HUES64 (cell line): ENCODE measurements at regions not wholly inside any gene's neighbourhood (a gene's known extent, or its start where the extent isn't known, plus 50 kb on each side); places are given as distances from the start of the nearest gene placed in this dataset.

ENCODE experiments used
- H3K27ac ChIP-seq: 2 replicates; pipeline ENCODE4 v1.7.0; 2013; ENCODE audit warnings: low read depth, low read length, inconsistent platforms
- H3K27me3 ChIP-seq: 2 replicates; pipeline ENCODE4 v1.6.1; 2013; ENCODE audit warnings: mild to moderate bottlenecking, low read length; ENCODE audit not compliant: insufficient read depth
- H3K36me3 ChIP-seq: 2 replicates; pipeline ENCODE4 v1.6.1; 2013; ENCODE audit warnings: mild to moderate bottlenecking, low read length; ENCODE audit not compliant: insufficient read depth
- H3K4me1 ChIP-seq: 2 replicates; pipeline ENCODE4 v1.6.1; 2013; ENCODE audit warnings: mild to moderate bottlenecking, low read length, moderate library complexity; ENCODE audit not compliant: insufficient read depth
- H3K4me3 ChIP-seq: 2 replicates; pipeline ENCODE4 v1.5.1; 2013; ENCODE audit warnings: mild to moderate bottlenecking, low read length, moderate library complexity
- H3K9ac ChIP-seq: 2 replicates; pipeline ENCODE4 v1.6.1; 2013; ENCODE audit warnings: mild to moderate bottlenecking, low read depth, low read length
- H3K9me3 ChIP-seq: 2 replicates; pipeline ENCODE4 v1.6.1; 2013; ENCODE audit warnings: low read depth, low read length; ENCODE audit not compliant: insufficient read depth
- WGBS: fragments of 150-250, 120-280 bp; methylation state at CpG from one replicate; pipeline ENCODE4 v1.1.7; 2013; ENCODE audit warnings: missing lambda C conversion rate; 5-methylcytosine and 5-hydroxymethylcytosine counted together

DNA sequence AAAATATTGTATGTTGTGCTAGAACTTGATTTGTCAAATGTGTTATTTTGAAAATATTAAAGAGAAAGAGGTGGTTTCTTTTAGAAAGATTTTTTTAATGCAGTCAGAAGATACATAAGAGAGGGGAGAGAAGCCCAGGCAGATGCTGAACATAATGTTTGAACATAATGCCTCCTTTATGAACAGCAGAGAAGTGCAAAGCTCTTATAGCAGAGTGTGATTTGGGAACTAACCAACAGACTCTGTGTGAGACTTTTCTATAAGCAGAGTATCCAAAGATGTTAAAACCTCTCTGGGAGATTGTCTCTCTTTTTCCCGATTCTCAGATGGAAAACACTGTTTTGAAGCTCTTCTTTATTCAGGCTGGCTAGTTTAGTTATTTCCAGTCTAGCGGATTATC is 1274.1 kb upstream of the SPRY2 start:
- Histone ChIP-seq H3K4me1 (no peaks in the 10 kb centered on the region), H3K27me3 (no peaks in the 10 kb centered on the region), H3K36me3 (no peaks in the 10 kb centered on the region), H3K9ac (no peak overlapping the region), H3K9me3 (no peaks in the 10 kb centered on the region), H3K4me3 (no peak overlapping the region), H3K27ac (no peak overlapping the region)
- WGBS: 86% methylated on average over 2 of the region's 2 CpGs

DNA sequence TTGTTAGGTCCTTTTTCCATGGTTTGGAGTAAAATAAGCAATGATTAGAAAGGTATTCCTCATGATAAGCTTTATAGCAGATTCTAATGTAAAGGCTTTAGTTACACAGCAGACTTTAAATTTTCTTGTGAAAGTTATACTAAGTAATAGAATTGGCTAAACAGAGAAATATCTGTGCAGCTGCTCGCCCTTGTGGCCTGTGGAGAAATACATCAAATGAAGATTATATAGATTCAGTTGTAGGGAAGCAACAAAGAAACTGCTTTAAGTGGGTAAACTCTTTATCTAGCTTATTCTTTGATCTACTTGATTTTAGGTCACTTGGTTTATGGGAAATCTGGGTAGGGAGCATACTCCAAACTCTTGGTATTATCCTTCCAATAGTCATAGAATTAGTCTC is 1269.7 kb upstream of the SPRY2 start:
- Histone ChIP-seq H3K9me3 (no peaks in the 10 kb centered on the region), H3K27me3 (no peaks in the 10 kb centered on the region), H3K4me1 (no peaks in the 10 kb centered on the region), H3K4me3 (no peak overlapping the region), H3K36me3 (no peaks in the 10 kb centered on the region), H3K27ac (no peak overlapping the region), H3K9ac (no peak overlapping the region)
- 89% methylated on average over 1 of the region's 1 CpG for WGBS

DNA sequence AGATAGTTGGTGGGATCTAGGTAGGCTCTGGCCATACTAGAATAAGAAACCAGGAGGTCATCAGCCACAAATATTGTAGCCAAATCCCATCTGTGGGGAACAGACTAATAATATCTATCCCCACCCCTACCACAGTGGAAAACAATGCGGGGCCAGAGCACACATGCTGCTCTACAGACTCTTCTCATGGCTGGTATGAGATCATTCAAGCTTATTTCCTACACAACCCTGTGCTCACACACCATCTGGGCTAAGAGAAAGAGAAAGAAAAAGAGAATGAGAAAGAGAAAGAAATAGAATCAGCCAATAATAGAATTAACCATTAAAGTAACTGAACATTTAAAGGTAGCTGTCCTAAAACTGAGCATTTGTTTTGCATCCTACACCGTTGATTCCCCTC is 1268.4 kb upstream of the SPRY2 start:
- Histone ChIP-seq H3K9ac (no peak overlapping the region), H3K36me3 (no peaks in the 10 kb centered on the region), H3K27ac (no peak overlapping the region), H3K4me3 (no peak overlapping the region), H3K9me3 (no peaks in the 10 kb centered on the region), H3K27me3 (no peaks in the 10 kb centered on the region), H3K4me1 (no peaks in the 10 kb centered on the region)
- WGBS: 100% methylated on average over 1 of the region's 2 CpGs

DNA sequence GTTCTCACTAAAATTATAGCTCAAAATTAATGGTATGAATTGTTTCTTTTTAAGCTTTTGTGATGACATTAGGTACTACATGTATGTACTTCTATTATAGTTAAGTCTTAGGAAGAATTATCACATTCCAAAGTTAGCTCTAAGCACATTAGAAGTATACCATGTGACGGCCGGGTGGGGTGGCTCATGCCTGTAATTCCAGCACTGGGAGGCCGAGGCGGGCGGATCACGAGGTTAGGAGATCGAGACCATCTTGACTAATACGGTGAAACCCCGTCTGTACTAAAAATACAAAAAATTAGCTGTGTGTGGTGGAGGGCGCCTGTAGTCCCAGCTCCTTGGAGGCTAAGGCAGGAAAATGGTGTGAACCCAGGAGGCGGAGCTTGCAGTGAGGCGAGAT is 1265.1 kb upstream of the SPRY2 start:
- no peaks in the 10 kb centered on the region for H3K27me3 ChIP-seq
- no peaks in the 10 kb centered on the region for H3K4me1 ChIP-seq
- H3K4me3 ChIP-seq: no peak overlapping the region
- no peak overlapping the region for H3K27ac ChIP-seq
- no peaks in the 10 kb centered on the region for H3K9me3 ChIP-seq
- no peaks in the 10 kb centered on the region for H3K36me3 ChIP-seq
- no peak overlapping the region for H3K9ac ChIP-seq
- 97% methylated on average over 11 of the region's 12 CpGs for WGBS

DNA sequence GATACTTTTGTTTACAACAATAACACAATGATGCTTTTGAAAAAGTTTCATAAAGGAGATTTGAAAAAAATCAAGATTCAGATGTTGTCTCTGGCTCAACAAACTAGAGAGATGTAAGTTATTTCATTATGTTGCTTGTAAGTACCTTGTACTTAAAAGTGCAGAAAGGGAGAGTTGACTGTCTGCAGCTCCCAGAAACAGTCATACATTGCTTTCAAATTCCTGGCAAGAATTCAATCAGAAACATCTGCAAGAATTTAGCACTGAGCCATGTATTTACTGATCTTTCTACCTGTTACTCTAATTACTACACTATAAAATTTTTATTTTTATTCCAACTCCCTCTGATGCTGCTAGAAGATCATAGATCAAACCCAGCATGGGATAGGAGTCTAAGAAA is 1261.3 kb upstream of the SPRY2 start:
- H3K36me3 ChIP-seq: no peaks in the 10 kb centered on the region
- no peak overlapping the region for H3K27ac ChIP-seq
- H3K4me3 ChIP-seq: no peak overlapping the region
- H3K9ac ChIP-seq: no peak overlapping the region
- no peaks in the 10 kb centered on the region for H3K9me3 ChIP-seq
- H3K4me1 ChIP-seq: peaks cover 5% of the 10 kb centered on the region; the same call in 1 of the 2 replicates
- no peaks in the 10 kb centered on the region for H3K27me3 ChIP-seq

DNA sequence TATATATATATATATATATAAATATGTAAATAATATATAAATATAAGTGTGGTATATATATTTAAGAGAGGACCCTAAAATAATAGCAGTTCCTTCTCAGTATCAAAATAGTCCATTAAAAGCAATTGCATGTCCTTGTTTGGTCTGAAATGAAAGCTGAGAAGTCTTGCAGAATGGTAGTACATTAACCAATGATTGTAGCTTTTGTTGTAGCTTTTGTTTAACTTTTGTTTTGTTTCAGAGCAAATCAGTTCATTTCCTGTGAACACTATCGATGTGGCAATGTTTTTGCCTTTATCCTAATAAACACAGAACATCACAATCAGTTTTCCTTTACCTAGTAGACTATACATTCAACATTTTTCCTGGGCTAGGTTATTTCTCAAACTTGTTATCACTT is 1256.2 kb upstream of the SPRY2 start:
- H3K4me3 ChIP-seq: no peak overlapping the region
- 91% methylated on average over 1 of the region's 1 CpG for WGBS
- no peaks in the 10 kb centered on the region for H3K27me3 ChIP-seq
- no peak overlapping the region for H3K9ac ChIP-seq
- H3K27ac ChIP-seq: no peak overlapping the region
- no peaks in the 10 kb centered on the region for H3K9me3 ChIP-seq
- H3K36me3 ChIP-seq: no peaks in the 10 kb centered on the region
- peaks cover 5% of the 10 kb centered on the region; the same call in 1 of the 2 replicates for H3K4me1 ChIP-seq

DNA sequence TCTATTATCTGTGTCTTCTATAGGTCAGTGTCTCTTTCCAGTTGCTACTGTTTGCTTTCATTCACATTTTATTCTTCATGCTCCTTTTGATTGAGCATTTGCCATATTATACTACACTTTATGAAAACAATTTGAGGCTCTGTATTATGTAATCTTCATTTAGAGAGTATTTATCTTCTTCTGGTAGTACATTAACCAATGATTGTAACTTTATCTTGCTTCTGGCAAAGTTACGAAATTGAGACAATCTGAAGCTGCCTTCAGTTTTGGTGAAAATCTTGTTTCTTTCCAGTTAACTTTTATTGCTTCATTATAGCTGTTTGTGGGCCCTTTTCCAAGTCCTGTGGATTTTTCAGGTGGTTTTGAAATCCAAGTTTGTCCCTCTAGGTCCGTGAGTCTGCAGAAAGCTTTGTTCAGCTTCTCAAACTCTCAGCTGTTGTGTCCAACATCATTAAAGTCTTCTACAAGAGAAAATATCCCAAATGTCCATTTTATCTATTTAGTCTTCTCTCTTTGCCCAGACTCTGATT is 1255.4 kb upstream of the SPRY2 start:
- Histone ChIP-seq H3K4me1 (peaks cover 5% of the 10 kb centered on the region; the same call in 1 of the 2 replicates), H3K9me3 (no peaks in the 10 kb centered on the region), H3K4me3 (no peak overlapping the region), H3K27ac (no peak overlapping the region), H3K36me3 (no peaks in the 10 kb centered on the region), H3K9ac (no peak overlapping the region), H3K27me3 (no peaks in the 10 kb centered on the region)
- WGBS: 95% methylated on average over 2 of the region's 2 CpGs

DNA sequence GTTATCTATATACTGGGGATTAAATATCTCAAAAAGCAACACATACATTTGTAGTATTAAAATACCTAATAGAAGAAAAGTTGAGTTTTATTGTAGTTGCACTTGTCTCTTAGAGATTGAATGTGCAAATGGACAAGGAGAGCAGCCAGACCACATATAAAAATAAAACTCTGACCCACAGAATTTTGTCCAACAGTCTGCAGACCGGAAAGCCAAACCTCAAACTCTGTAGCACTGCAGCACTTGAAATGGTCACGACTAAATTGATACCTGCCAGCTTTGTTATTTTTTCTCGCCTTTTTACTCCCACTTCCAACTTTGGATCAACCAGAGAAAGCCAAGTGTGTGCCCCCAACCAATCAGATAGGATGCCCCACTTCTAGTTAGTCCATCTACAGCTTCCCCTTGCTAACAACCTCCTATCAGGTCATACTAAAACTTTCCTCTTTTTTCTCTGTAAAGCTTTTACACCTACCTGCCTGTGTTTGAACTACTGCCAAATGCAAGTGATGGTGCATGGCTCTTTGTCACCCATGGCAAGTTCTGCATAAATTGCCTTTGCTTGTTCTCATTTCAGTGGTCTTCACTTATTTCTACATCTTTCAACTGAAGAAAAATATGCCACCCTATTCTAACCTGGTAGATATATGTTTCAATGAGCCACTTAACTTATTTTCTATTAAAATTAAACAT is 1250.7 kb upstream of the SPRY2 start:
- H3K4me3 ChIP-seq: no peak overlapping the region
- no peaks in the 10 kb centered on the region for H3K36me3 ChIP-seq
- no peak overlapping the region for H3K27ac ChIP-seq
- no peaks in the 10 kb centered on the region for H3K27me3 ChIP-seq
- H3K9me3 ChIP-seq: no peaks in the 10 kb centered on the region
- no peak overlapping the region for H3K9ac ChIP-seq
- no peaks in the 10 kb centered on the region for H3K4me1 ChIP-seq
- WGBS: 92% methylated on average over 3 of the region's 3 CpGs

DNA sequence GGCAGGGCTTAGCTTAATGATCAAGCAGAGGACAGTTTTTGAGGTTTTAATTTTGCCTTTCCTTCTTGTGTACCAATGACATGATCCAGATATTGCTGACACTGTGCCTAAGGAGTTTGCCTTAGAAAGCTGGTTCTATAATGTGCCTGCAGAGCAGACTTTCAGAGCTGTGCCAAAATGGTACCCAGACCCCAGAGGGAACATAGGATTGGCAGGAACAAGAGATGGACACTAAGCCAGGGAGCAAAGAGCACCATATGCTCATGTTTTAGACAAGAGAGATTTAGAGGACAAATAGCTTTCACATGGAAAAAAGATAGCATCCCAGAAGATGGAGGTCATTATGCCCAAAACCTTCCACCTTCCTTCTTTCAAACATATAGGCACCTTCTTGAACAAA is 1241.5 kb upstream of the SPRY2 start:
- Histone ChIP-seq H3K27me3 (no peaks in the 10 kb centered on the region), H3K4me3 (no peak overlapping the region), H3K27ac (no peak overlapping the region), H3K36me3 (no peaks in the 10 kb centered on the region), H3K9me3 (no peaks in the 10 kb centered on the region), H3K4me1 (peaks cover 8% of the 10 kb centered on the region), H3K9ac (no peak overlapping the region)

DNA sequence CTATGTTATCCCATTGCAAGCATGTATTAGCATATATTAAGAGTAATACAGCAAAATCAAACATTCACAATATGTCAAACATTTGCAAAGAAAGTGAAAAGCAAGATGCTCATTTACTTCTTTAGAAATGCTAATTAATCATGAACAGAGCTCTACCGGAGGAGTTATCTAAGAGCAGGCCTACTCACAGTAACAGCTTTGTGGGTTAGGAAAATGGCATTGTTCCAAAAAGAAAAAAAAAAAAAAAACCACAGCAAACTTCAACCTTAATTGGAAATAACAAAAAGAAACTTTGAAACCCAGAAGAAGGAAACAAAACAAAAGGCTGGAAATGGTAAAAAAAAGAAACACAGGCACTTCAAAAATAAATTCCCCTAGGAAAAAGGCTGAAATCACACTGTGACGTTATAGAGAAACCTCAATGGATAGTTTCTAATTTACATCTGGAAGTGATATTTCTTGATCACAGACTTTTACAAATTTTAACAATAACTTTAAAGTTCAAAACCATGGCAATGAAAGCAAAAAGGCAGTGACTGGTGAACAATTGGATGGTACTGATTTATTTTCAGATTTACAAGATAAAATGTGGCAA is 1236.8 kb upstream of the SPRY2 start:
- Histone ChIP-seq H3K9ac (no peak overlapping the region; the same call in 1 of the 2 replicates), H3K27me3 (no peaks in the 10 kb centered on the region), H3K4me3 (no peak overlapping the region), H3K4me1 (peaks cover 8% of the 10 kb centered on the region), H3K36me3 (no peaks in the 10 kb centered on the region), H3K27ac (peak overlapping the region; percentile 61; the same call in 1 of the 2 replicates), H3K9me3 (no peaks in the 10 kb centered on the region)
- WGBS: 60% methylated on average over 1 of the region's 2 CpGs

DNA sequence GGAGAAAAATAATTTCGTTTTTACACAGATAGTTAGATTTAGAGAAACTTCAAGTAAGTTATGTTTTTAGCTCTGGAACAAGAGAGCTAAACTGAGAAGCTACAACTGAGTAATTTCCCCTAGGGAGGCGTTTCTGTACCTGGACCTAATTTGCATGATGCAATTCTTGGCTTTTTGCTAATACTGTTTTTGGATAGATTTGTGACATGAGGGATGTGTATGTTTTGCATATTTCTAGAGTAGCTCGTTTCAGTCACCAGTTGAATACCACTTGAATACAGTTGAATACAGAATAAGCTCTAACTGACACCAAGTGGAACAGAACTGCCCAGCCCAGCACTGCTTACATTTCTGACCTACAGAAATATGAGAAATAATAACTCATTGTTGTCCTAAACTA is 1227.9 kb upstream of the SPRY2 start:
- Histone ChIP-seq H3K36me3 (no peaks in the 10 kb centered on the region), H3K4me3 (no peak overlapping the region), H3K9ac (no peak overlapping the region), H3K27ac (no peak overlapping the region), H3K4me1 (no peaks in the 10 kb centered on the region), H3K9me3 (no peaks in the 10 kb centered on the region), H3K27me3 (no peaks in the 10 kb centered on the region)
- WGBS: 88% methylated on average over 3 of the region's 3 CpGs
